Suprapubic skin (tissue), 4 donors: ENCODE measurements at regions not wholly inside any gene's neighbourhood (a gene's known extent, or its start where the extent isn't known, plus 50 kb on each side); places are given as distances from the start of the nearest gene placed in this dataset.

ENCODE experiments used
- DNase-seq, 2 donors: peaks; one replicate each; pipeline ENCODE4 v3.0.0-alpha.2; 2019; ENCODE audit warnings: low spot score in 2 of 2
- H3K27ac ChIP-seq: fragments of 200-600 bp; sonication (generic); one replicate; pipeline ENCODE4 v1.5.1; 2019
- H3K27me3 ChIP-seq: fragments of 200-600 bp; sonication (generic); one replicate; pipeline ENCODE4 v1.5.1; 2019
- H3K36me3 ChIP-seq: fragments of 200-600 bp; sonication (generic); one replicate; pipeline ENCODE4 v1.5.1; 2019
- H3K4me1 ChIP-seq: fragments of 200-600 bp; sonication (generic); one replicate; pipeline ENCODE4 v1.5.1; 2019
- H3K4me3 ChIP-seq: fragments of 200-600 bp; sonication (generic); one replicate; pipeline ENCODE4 v1.5.1; 2019; ENCODE audit warnings: mild to moderate bottlenecking
- H3K9me3 ChIP-seq: fragments of 200-600 bp; sonication (generic); one replicate; pipeline ENCODE4 v1.5.1; 2019
- CTCF ChIP-seq, 2 donors: fragments of 200-600 bp in 1 of 2; fragments of 450-650 bp in 1 of 2; sonication (generic) in 1 of 2; IDR thresholded peaks; one replicate each; pipeline ENCODE4 v1.5.1; 2016 to 2019; ENCODE audit warnings: antibody characterized with exemption in 2 of 2, mild to moderate bottlenecking in 1 of 2, moderate library complexity in 1 of 2
- EP300 ChIP-seq: sonication (generic); formaldehyde crosslinking; IDR thresholded peaks from one replicate; pipeline ENCODE4 v1.6.1; 2017; ENCODE audit warnings: antibody characterized with exemption
- POLR2A ChIP-seq, 2 donors: fragments of 450-650 bp; IDR thresholded peaks; one replicate each; pipeline ENCODE4 v1.6.1; 2017; ENCODE audit warnings: antibody characterized with exemption in 2 of 2, mild to moderate bottlenecking in 2 of 2, moderate library complexity in 2 of 2
- POLR2AphosphoS5 ChIP-seq, 3 donors: sonication (generic); formaldehyde crosslinking; IDR thresholded peaks; one replicate each; pipeline ENCODE4 v1.6.1; 2017; ENCODE audit warnings: antibody characterized with exemption in 3 of 3
- WGBS: methylation state at CpG from one replicate; pipeline ENCODE4 v1.1.5; 2018; 5-methylcytosine and 5-hydroxymethylcytosine counted together

- H3K36me3 ChIP-seq: no peaks in the 10 kb centered on the region
- H3K4me1 ChIP-seq: no peaks in the 10 kb centered on the region
- WGBS: 94% methylated on average over 2 of the region's 3 CpGs
- TF ChIP-seq POLR2A (IDR thresholded peaks at IDR 0.05) (no peak), EP300 (no peak)
- no peaks in the 10 kb centered on the region for H3K9me3 ChIP-seq
- no peaks in the 10 kb centered on the region for H3K27me3 ChIP-seq
- H3K27ac ChIP-seq: no peak overlapping the region
- no peak overlapping the region for H3K4me3 ChIP-seq
- no peak for DNase-seq
Observed at GRCh38 chr2:790081-790480, 112.9 kb upstream of the TMEM18 start.

- TF ChIP-seq CTCF (IDR thresholded peaks at IDR 0.05): no peak
- no peaks in the 10 kb centered on the region for H3K36me3 ChIP-seq
- no peak overlapping the region for H3K27ac ChIP-seq
- H3K27me3 ChIP-seq: no peaks in the 10 kb centered on the region
- DNase-seq: no peak
- H3K4me1 ChIP-seq: no peaks in the 10 kb centered on the region
- WGBS: 73% methylated on average over 2 of the region's 3 CpGs
- no peak overlapping the region for H3K4me3 ChIP-seq
- H3K9me3 ChIP-seq: no peaks in the 10 kb centered on the region
Observed at GRCh38 chr2:789529-789928, 112.3 kb upstream of the TMEM18 start.

GRCh38 chr2:788227-789032, 111.2 kb upstream of the TMEM18 start:
- Histone ChIP-seq H3K27ac (no peak overlapping the region), H3K27me3 (no peaks in the 10 kb centered on the region), H3K4me3 (no peak overlapping the region), H3K36me3 (no peaks in the 10 kb centered on the region), H3K9me3 (no peaks in the 10 kb centered on the region), H3K4me1 (no peaks in the 10 kb centered on the region)
- WGBS: 94% methylated on average over 9 of the region's 17 CpGs
- TF ChIP-seq CTCF (IDR thresholded peaks at IDR 0.05) (no peak), EP300 (no peak), POLR2A (IDR thresholded peaks at IDR 0.05) (no peak), POLR2AphosphoS5 (IDR thresholded peaks at IDR 0.05) (no peak)
- DNase-seq: no peak

GRCh38 chr2:784753-785152, 107.5 kb upstream of the TMEM18 start:
- Histone ChIP-seq H3K9me3 (no peaks in the 10 kb centered on the region), H3K36me3 (no peaks in the 10 kb centered on the region), H3K27ac (no peak overlapping the region), H3K4me1 (no peaks in the 10 kb centered on the region), H3K4me3 (no peak overlapping the region), H3K27me3 (peaks cover 3% of the 10 kb centered on the region)
- no peak for TF ChIP-seq POLR2A (IDR thresholded peaks at IDR 0.05)
- TF ChIP-seq EP300: no peak
- no peak for TF ChIP-seq POLR2AphosphoS5 (IDR thresholded peaks at IDR 0.05)
- TF ChIP-seq CTCF (IDR thresholded peaks at IDR 0.05): no peak
- DNase-seq: no peak

GRCh38 chr2:780581-780980, 103.4 kb upstream of the TMEM18 start:
- TF ChIP-seq POLR2AphosphoS5 (IDR thresholded peaks at IDR 0.05) (no peak), EP300 (no peak), CTCF (IDR thresholded peaks at IDR 0.05) (no peak), POLR2A (IDR thresholded peaks at IDR 0.05) (no peak)
- H3K27me3 ChIP-seq: peaks cover 3% of the 10 kb centered on the region
- no peaks in the 10 kb centered on the region for H3K9me3 ChIP-seq
- H3K27ac ChIP-seq: no peak overlapping the region
- no peak for DNase-seq
- WGBS: 94% methylated on average over 8 of the region's 8 CpGs
- H3K4me3 ChIP-seq: no peak overlapping the region
- no peaks in the 10 kb centered on the region for H3K4me1 ChIP-seq
- H3K36me3 ChIP-seq: no peaks in the 10 kb centered on the region

GRCh38 chr2:780002-780401, 102.8 kb upstream of the TMEM18 start:
- no peaks in the 10 kb centered on the region for H3K4me1 ChIP-seq
- H3K4me3 ChIP-seq: no peak overlapping the region
- H3K9me3 ChIP-seq: no peaks in the 10 kb centered on the region
- peaks cover 3% of the 10 kb centered on the region for H3K27me3 ChIP-seq
- WGBS: 81% methylated on average over 9 of the region's 9 CpGs
- no peak for DNase-seq
- TF ChIP-seq CTCF (IDR thresholded peaks at IDR 0.05) (no peak), POLR2A (IDR thresholded peaks at IDR 0.05) (no peak), POLR2AphosphoS5 (IDR thresholded peaks at IDR 0.05) (no peak), EP300 (no peak)
- H3K36me3 ChIP-seq: no peaks in the 10 kb centered on the region
- no peak overlapping the region for H3K27ac ChIP-seq
